Keratinocyte (primary cell): ENCODE measurements at regions not wholly inside any gene's neighbourhood (a gene's known extent, or its start where the extent isn't known, plus 50 kb on each side); places are given as distances from the start of the nearest gene placed in this dataset.

Source experiments
- DNase-seq: peaks from one replicate; pipeline ENCODE4 v3.0.0-alpha.2; 2011; ENCODE audit warnings: low read depth, missing footprints, low spot score
- FAIRE-seq: peaks from 2 replicates; lab custom pipeline; 2011; peaks lifted over from hg19 to GRCh38; lab: Jason Lieb, UNC
- H2AFZ ChIP-seq: 2 replicates; pipeline ENCODE4 v1.6.0; 2012; ENCODE audit warnings: low read length, control low read depth, inconsistent platforms; ENCODE audit not compliant: control insufficient read depth
- H3K27ac ChIP-seq: 2 replicates; pipeline ENCODE4 v1.5.1; 2011; ENCODE audit warnings: low read length; ENCODE audit not compliant: control insufficient read depth, insufficient read depth
- H3K27me3 ChIP-seq: 3 replicates; pipeline ENCODE4 v1.6.0; 2011; ENCODE audit warnings: low read length; ENCODE audit not compliant: control insufficient read depth, insufficient read depth; ENCODE audit errors: extremely low read depth
- H3K36me3 ChIP-seq, 2 experiments: 2 replicates in 1 of 2; 3 replicates in 1 of 2; pipeline ENCODE4 v1.5.1; 2011; ENCODE audit warnings: low read length in 2 of 2, mild to moderate bottlenecking in 1 of 2; ENCODE audit not compliant: control insufficient read depth in 2 of 2, insufficient read depth in 2 of 2; ENCODE audit errors: extremely low read depth in 1 of 2
- H3K4me1 ChIP-seq: 3 replicates; pipeline ENCODE4 v1.5.1; 2011; ENCODE audit warnings: low read length; ENCODE audit not compliant: control insufficient read depth, insufficient read depth; ENCODE audit errors: extremely low read depth
- H3K4me2 ChIP-seq: 3 replicates; pipeline ENCODE4 v1.6.0; 2011; ENCODE audit warnings: low read depth, low read length; ENCODE audit not compliant: control insufficient read depth, insufficient read depth; ENCODE audit errors: extremely low read depth
- H3K4me3 ChIP-seq, 3 experiments: fragments of 200-600 bp in 1 of 3; sonication (generic) in 1 of 3; 2 replicates in 2 of 3; 3 replicates in 1 of 3; pipeline ENCODE4 v1.5.1; 2011 to 2016; ENCODE audit warnings: low read length in 3 of 3, mild to moderate bottlenecking in 3 of 3, control low read depth in 2 of 3, inconsistent platforms in 1 of 3, low read depth in 1 of 3, mixed read lengths in 1 of 3, mixed run types in 1 of 3, moderate library complexity in 1 of 3; ENCODE audit not compliant: control insufficient read depth in 2 of 3, insufficient read depth in 2 of 3; ENCODE audit errors: extremely low read depth in 1 of 3
- H3K79me2 ChIP-seq: 2 replicates; pipeline ENCODE4 v1.6.0; 2012; ENCODE audit warnings: low read length; ENCODE audit not compliant: control insufficient read depth, insufficient read depth
- H3K9ac ChIP-seq: 3 replicates; pipeline ENCODE4 v1.6.0; 2011; ENCODE audit warnings: low read length; ENCODE audit not compliant: control insufficient read depth, insufficient read depth; ENCODE audit errors: extremely low read depth
- H3K9me1 ChIP-seq: 3 replicates; pipeline ENCODE4 v1.6.0; 2011; ENCODE audit warnings: low read length; ENCODE audit not compliant: control insufficient read depth, insufficient read depth; ENCODE audit errors: extremely low read depth
- H3K9me3 ChIP-seq: 2 replicates; pipeline ENCODE4 v1.5.1; 2012; ENCODE audit warnings: low read depth, low read length; ENCODE audit not compliant: control insufficient read depth
- H4K20me1 ChIP-seq: 3 replicates; pipeline ENCODE4 v1.6.0; 2011; ENCODE audit warnings: low read length; ENCODE audit not compliant: control insufficient read depth, insufficient read depth; ENCODE audit errors: extremely low read depth
- EZH2 ChIP-seq: IDR thresholded peaks from one replicate; pipeline ENCODE4 v1.6.1; 2012; ENCODE audit warnings: inconsistent platforms, mild to moderate bottlenecking, low read length, moderate library complexity
- dilution Hi-C: fragments of 300-500 bp; cut with MboI; formaldehyde crosslinking; loops from one replicate; pipeline ENCODE4 v1.7.0; 2020; ENCODE audit warnings: low sequenced_read_pairs; ENCODE audit not compliant: extremely low pct_ligation_motif_present
- TF ChIP-seq, protein P1 (sequence below), 3 experiments: IDR thresholded peaks in 1 of 3; conservative IDR thresholded peaks in 1 of 3; optimal IDR thresholded peaks in 1 of 3; 2 replicates in 2 of 3; 3 replicates in 1 of 3; pipeline versions ENCODE3 to v1.5.1; 2011; ENCODE audit warnings: low read length in 3 of 3, mild to moderate bottlenecking in 3 of 3, moderate library complexity in 2 of 3, control low read depth in 1 of 3, inconsistent platforms in 1 of 3; ENCODE audit not compliant: insufficient read depth in 2 of 3; ENCODE audit errors: extremely low read depth in 1 of 3

DNA sequence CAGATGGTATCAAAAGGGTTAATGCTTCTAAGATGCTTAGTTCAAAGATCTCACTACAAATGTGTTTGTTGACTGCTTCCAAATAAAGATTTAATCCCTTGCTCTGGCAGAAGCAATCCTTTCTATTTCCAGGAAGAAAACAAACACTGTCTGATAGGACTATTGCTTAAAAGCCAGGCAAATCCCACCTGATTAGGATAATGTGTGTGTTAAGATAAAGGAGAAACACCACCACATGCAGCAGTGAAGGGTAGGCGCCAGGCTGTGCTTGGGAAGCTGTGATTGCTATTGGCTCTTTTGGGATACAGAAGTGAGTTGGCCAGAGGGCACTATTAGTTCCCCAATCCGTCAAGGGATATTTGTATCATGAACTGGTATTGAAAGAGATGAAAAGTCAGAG is 62.8 kb upstream of the LRCH1 start:
- Histone ChIP-seq H3K27ac (no peak overlapping the region), H3K9me1 (no peaks in the 10 kb centered on the region), H3K9ac (no peak overlapping the region), H3K36me3 (no peaks in the 10 kb centered on the region), H3K9me3 (no peaks in the 10 kb centered on the region), H2AFZ (no peak overlapping the region), H3K27me3 (peaks cover 3% of the 10 kb centered on the region), H3K4me2 (no peak overlapping the region), H3K79me2 (no peaks in the 10 kb centered on the region), H3K4me1 (no peaks in the 10 kb centered on the region), H4K20me1 (no peaks in the 10 kb centered on the region), H3K4me3 (no peak overlapping the region)
- dilution Hi-C loops: no loop called here
- DNase-seq: no peak
- no peak for TF ChIP-seq EZH2
- TF ChIP-seq, protein P1, sequence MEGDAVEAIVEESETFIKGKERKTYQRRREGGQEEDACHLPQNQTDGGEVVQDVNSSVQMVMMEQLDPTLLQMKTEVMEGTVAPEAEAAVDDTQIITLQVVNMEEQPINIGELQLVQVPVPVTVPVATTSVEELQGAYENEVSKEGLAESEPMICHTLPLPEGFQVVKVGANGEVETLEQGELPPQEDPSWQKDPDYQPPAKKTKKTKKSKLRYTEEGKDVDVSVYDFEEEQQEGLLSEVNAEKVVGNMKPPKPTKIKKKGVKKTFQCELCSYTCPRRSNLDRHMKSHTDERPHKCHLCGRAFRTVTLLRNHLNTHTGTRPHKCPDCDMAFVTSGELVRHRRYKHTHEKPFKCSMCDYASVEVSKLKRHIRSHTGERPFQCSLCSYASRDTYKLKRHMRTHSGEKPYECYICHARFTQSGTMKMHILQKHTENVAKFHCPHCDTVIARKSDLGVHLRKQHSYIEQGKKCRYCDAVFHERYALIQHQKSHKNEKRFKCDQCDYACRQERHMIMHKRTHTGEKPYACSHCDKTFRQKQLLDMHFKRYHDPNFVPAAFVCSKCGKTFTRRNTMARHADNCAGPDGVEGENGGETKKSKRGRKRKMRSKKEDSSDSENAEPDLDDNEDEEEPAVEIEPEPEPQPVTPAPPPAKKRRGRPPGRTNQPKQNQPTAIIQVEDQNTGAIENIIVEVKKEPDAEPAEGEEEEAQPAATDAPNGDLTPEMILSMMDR (optimal IDR thresholded peaks at IDR 0.05 in 1 of 3, IDR thresholded peaks at IDR 0.05 in 1 of 3, conservative IDR thresholded peaks at IDR 0.05 in 1 of 3; ENCODE audit: extremely low read depth in 1 of 3, insufficient read depth in 2 of 3, low read length in 3 of 3): no peak
- FAIRE-seq: no peak

DNA sequence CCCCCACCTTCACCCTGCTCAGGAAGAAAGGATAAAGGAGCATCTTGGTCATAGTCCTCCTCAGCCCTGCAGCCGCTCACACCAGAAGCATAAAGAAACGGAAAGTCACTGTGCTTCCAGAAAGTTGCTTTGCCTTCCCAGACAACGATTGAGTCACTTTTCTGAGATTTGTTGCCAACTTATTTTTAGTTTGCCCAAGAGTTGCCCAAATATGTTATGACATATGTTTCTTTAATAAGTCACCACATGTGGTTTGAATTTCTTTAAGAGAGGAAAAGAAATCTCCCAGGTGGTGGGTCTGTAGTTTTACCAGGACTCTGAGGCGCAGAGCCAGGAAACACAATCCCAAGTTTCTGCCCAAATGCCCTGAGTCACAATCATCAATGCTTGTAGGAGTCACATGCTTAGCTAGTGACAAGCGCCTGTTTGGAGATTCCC is 63.4 kb upstream of the LRCH1 start:
- dilution Hi-C loops: no loop called here
- Histone ChIP-seq H3K27ac (no peak overlapping the region), H3K4me3 (no peak overlapping the region), H3K4me1 (no peaks in the 10 kb centered on the region), H3K9me1 (no peaks in the 10 kb centered on the region), H3K4me2 (peak overlapping the region; percentile 8), H4K20me1 (no peaks in the 10 kb centered on the region), H3K9me3 (peaks cover 2% of the 10 kb centered on the region), H3K36me3 (no peaks in the 10 kb centered on the region), H3K79me2 (no peaks in the 10 kb centered on the region), H3K9ac (no peak overlapping the region), H2AFZ (no peak overlapping the region), H3K27me3 (peaks cover 3% of the 10 kb centered on the region)
- DNase-seq (no peak), FAIRE-seq (no peak)
- TF ChIP-seq EZH2: no peak
- TF ChIP-seq, protein P1 (optimal IDR thresholded peaks at IDR 0.05 in 1 of 3, IDR thresholded peaks at IDR 0.05 in 1 of 3, conservative IDR thresholded peaks at IDR 0.05 in 1 of 3; ENCODE audit: extremely low read depth in 1 of 3, insufficient read depth in 2 of 3, low read length in 3 of 3): no peak
